Glutamatergic neuron (in vitro differentiated cells): ENCODE measurements at regions not wholly inside any gene's neighbourhood (a gene's known extent, or its start where the extent isn't known, plus 50 kb on each side); places are given as distances from the start of the nearest gene placed in this dataset.
"Not testable (repeated sequence)": the region's sequence is repeated elsewhere in the genome, so short reads cannot be mapped to it uniquely, and the experiment has no call there.

Source experiments
- DNase-seq: peaks from one replicate; pipeline ENCODE4 v3.0.0; 2022
- H3K27ac Mint-ChIP-seq: one replicate; pipeline ENCODE4 v1.8.0; 2020; ENCODE audit warnings: mild to moderate bottlenecking, mixed read lengths, inconsistent platforms; ENCODE audit not compliant: unreplicated experiment
- H3K27me3 Mint-ChIP-seq: one replicate; pipeline ENCODE4 v1.8.0; 2020; ENCODE audit warnings: mild to moderate bottlenecking, moderate library complexity, mixed read lengths, inconsistent platforms; ENCODE audit not compliant: unreplicated experiment
- H3K36me3 Mint-ChIP-seq: one replicate; pipeline ENCODE4 v1.8.0; 2020; ENCODE audit warnings: mild to moderate bottlenecking, mixed read lengths, inconsistent platforms; ENCODE audit not compliant: unreplicated experiment
- H3K4me1 Mint-ChIP-seq: one replicate; pipeline ENCODE4 v1.8.0; 2020; ENCODE audit warnings: mild to moderate bottlenecking, low read depth, mixed read lengths, inconsistent platforms; ENCODE audit not compliant: unreplicated experiment
- H3K4me3 Mint-ChIP-seq: one replicate; pipeline ENCODE4 v1.8.0; 2020; ENCODE audit warnings: mild to moderate bottlenecking, mixed read lengths, inconsistent platforms; ENCODE audit not compliant: unreplicated experiment
- H3K9me3 Mint-ChIP-seq: one replicate; pipeline ENCODE4 v1.8.0; 2020; ENCODE audit warnings: mild to moderate bottlenecking, moderate library complexity, mixed read lengths, inconsistent platforms; ENCODE audit not compliant: unreplicated experiment

GRCh38 chr9:67248967-67249366 is 256.6 kb upstream of the SPATA31A3 start:
- H3K27ac Mint-ChIP-seq, H3K4me3 Mint-ChIP-seq, DNase-seq, H3K4me1 Mint-ChIP-seq, H3K9me3 Mint-ChIP-seq, H3K27me3 Mint-ChIP-seq, H3K36me3 Mint-ChIP-seq: not testable (repeated sequence)

- not testable (repeated sequence) for H3K9me3 Mint-ChIP-seq, H3K27ac Mint-ChIP-seq, H3K36me3 Mint-ChIP-seq, H3K27me3 Mint-ChIP-seq, H3K4me1 Mint-ChIP-seq, H3K4me3 Mint-ChIP-seq, DNase-seq
Measured at GRCh38 chr9:67212073-67212472, 219.7 kb upstream of the SPATA31A3 start.

- not testable (repeated sequence) for H3K27ac Mint-ChIP-seq, H3K27me3 Mint-ChIP-seq, H3K36me3 Mint-ChIP-seq, H3K4me1 Mint-ChIP-seq, H3K4me3 Mint-ChIP-seq, H3K9me3 Mint-ChIP-seq, DNase-seq
Measured at GRCh38 chr9:67210842-67211241, 218.5 kb upstream of the SPATA31A3 start.

- H3K27ac Mint-ChIP-seq, H3K9me3 Mint-ChIP-seq, H3K4me1 Mint-ChIP-seq, H3K36me3 Mint-ChIP-seq, H3K4me3 Mint-ChIP-seq, DNase-seq, H3K27me3 Mint-ChIP-seq: not testable (repeated sequence)
Measured at GRCh38 chr9:67208831-67209437, 216.6 kb upstream of the SPATA31A3 start.

GRCh38 chr9:67196135-67196534 is 203.8 kb upstream of the SPATA31A3 start:
- not testable (repeated sequence) for H3K36me3 Mint-ChIP-seq, H3K4me1 Mint-ChIP-seq, H3K27ac Mint-ChIP-seq, H3K9me3 Mint-ChIP-seq, H3K4me3 Mint-ChIP-seq, DNase-seq, H3K27me3 Mint-ChIP-seq

- H3K9me3 Mint-ChIP-seq, H3K4me1 Mint-ChIP-seq, H3K27me3 Mint-ChIP-seq, H3K36me3 Mint-ChIP-seq, H3K4me3 Mint-ChIP-seq, H3K27ac Mint-ChIP-seq, DNase-seq: not testable (repeated sequence)
Measured at GRCh38 chr9:67195357-67195756, 203.0 kb upstream of the SPATA31A3 start.

GRCh38 chr9:67179185-67179584 is 186.8 kb upstream of the SPATA31A3 start:
- H3K9me3 Mint-ChIP-seq, H3K4me3 Mint-ChIP-seq, H3K4me1 Mint-ChIP-seq, DNase-seq, H3K36me3 Mint-ChIP-seq, H3K27ac Mint-ChIP-seq, H3K27me3 Mint-ChIP-seq: not testable (repeated sequence)

- not testable (repeated sequence) for H3K27me3 Mint-ChIP-seq, H3K9me3 Mint-ChIP-seq, H3K27ac Mint-ChIP-seq, H3K36me3 Mint-ChIP-seq, H3K4me3 Mint-ChIP-seq, H3K4me1 Mint-ChIP-seq, DNase-seq
Measured at GRCh38 chr9:67175167-67175566, 182.8 kb upstream of the SPATA31A3 start.

- not testable (repeated sequence) for H3K4me1 Mint-ChIP-seq, H3K27ac Mint-ChIP-seq, H3K9me3 Mint-ChIP-seq, H3K4me3 Mint-ChIP-seq, DNase-seq, H3K36me3 Mint-ChIP-seq, H3K27me3 Mint-ChIP-seq
Measured at GRCh38 chr9:67171721-67172120, 179.4 kb upstream of the SPATA31A3 start.

GRCh38 chr9:67168530-67169157 is 176.3 kb upstream of the SPATA31A3 start:
- not testable (repeated sequence) for H3K4me3 Mint-ChIP-seq, H3K36me3 Mint-ChIP-seq, H3K27me3 Mint-ChIP-seq, H3K27ac Mint-ChIP-seq, H3K9me3 Mint-ChIP-seq, H3K4me1 Mint-ChIP-seq, DNase-seq

- H3K4me3 Mint-ChIP-seq, DNase-seq, H3K36me3 Mint-ChIP-seq, H3K9me3 Mint-ChIP-seq, H3K27ac Mint-ChIP-seq, H3K27me3 Mint-ChIP-seq, H3K4me1 Mint-ChIP-seq: not testable (repeated sequence)
Measured at GRCh38 chr9:67166335-67166734, 174.0 kb upstream of the SPATA31A3 start.

GRCh38 chr9:67162827-67163226 is 170.5 kb upstream of the SPATA31A3 start:
- H3K27me3 Mint-ChIP-seq, H3K4me1 Mint-ChIP-seq, H3K27ac Mint-ChIP-seq, H3K9me3 Mint-ChIP-seq, H3K4me3 Mint-ChIP-seq, DNase-seq, H3K36me3 Mint-ChIP-seq: not testable (repeated sequence)

GRCh38 chr9:67155218-67155617 is 162.9 kb upstream of the SPATA31A3 start:
- DNase-seq, H3K4me1 Mint-ChIP-seq, H3K27ac Mint-ChIP-seq, H3K36me3 Mint-ChIP-seq, H3K27me3 Mint-ChIP-seq, H3K9me3 Mint-ChIP-seq, H3K4me3 Mint-ChIP-seq: not testable (repeated sequence)
